ENCODE measurements at regions not wholly inside any gene's neighbourhood (a gene's known extent, or its start where the extent isn't known, plus 50 kb on each side); places are given as distances from the start of the nearest gene placed in this dataset.

- no peak for DNase-seq (ENCODE audit: low read depth)
Observed at GRCh38 chr2:137729305-137729704, 235.0 kb upstream of the HNMT start.

- no peak for DNase-seq (ENCODE audit: low read depth)
Observed at GRCh38 chr2:137737559-137737958, 226.7 kb upstream of the HNMT start.

- no peak for DNase-seq (ENCODE audit: low read depth)
Observed at GRCh38 chr2:137741784-137742362, 222.4 kb upstream of the HNMT start.

- DNase-seq (ENCODE audit: low read depth) = no peak
Observed at GRCh38 chr2:137747509-137747908, 216.8 kb upstream of the HNMT start.

GRCh38 chr2:137748533-137748932 lies 215.7 kb upstream of the HNMT start:
- no peak for DNase-seq (ENCODE audit: low read depth)

- no peak for DNase-seq (ENCODE audit: low read depth)
Observed at GRCh38 chr2:137764646-137765045, 199.6 kb upstream of the HNMT start.

GRCh38 chr2:137769406-137769805 lies 194.9 kb upstream of the HNMT start:
- DNase-seq (ENCODE audit: low read depth) = no peak

GRCh38 chr2:137770166-137770565 lies 194.1 kb upstream of the HNMT start:
- DNase-seq (ENCODE audit: low read depth) = no peak

- no peak for DNase-seq (ENCODE audit: low read depth)
Observed at GRCh38 chr2:137771064-137771463, 193.2 kb upstream of the HNMT start.

- DNase-seq (ENCODE audit: low read depth) = no peak
Observed at GRCh38 chr2:137772451-137772850, 191.8 kb upstream of the HNMT start.

GRCh38 chr2:137775529-137775928 lies 188.7 kb upstream of the HNMT start:
- no peak for DNase-seq (ENCODE audit: low read depth)

- DNase-seq (ENCODE audit: low read depth) = no peak
Observed at GRCh38 chr2:137776697-137777096, 187.6 kb upstream of the HNMT start.

GRCh38 chr2:137797641-137798040 lies 166.6 kb upstream of the HNMT start:
- DNase-seq (ENCODE audit: low read depth) = no peak

GRCh38 chr2:137799600-137799999 lies 164.7 kb upstream of the HNMT start:
- DNase-seq (ENCODE audit: low read depth) = no peak

- DNase-seq (ENCODE audit: low read depth) = no peak
Observed at GRCh38 chr2:137800386-137800785, 163.9 kb upstream of the HNMT start.

- no peak for DNase-seq (ENCODE audit: low read depth)
Observed at GRCh38 chr2:137801228-137801627, 163.0 kb upstream of the HNMT start.

GRCh38 chr2:137802038-137802437 lies 162.2 kb upstream of the HNMT start:
- no peak for DNase-seq (ENCODE audit: low read depth)

- DNase-seq (ENCODE audit: low read depth) = no peak
Observed at GRCh38 chr2:137806068-137806805, 158.0 kb upstream of the HNMT start.

GRCh38 chr2:137809252-137809651 lies 155.0 kb upstream of the HNMT start:
- DNase-seq (ENCODE audit: low read depth) = no peak

GRCh38 chr2:137809837-137810236 lies 154.4 kb upstream of the HNMT start:
- no peak for DNase-seq (ENCODE audit: low read depth)

- DNase-seq (ENCODE audit: low read depth) = no peak
Observed at GRCh38 chr2:137812517-137812916, 151.8 kb upstream of the HNMT start.

- no peak for DNase-seq (ENCODE audit: low read depth)
Observed at GRCh38 chr2:137813176-137813575, 151.1 kb upstream of the HNMT start.

GRCh38 chr2:137817058-137817457 lies 147.2 kb upstream of the HNMT start:
- DNase-seq (ENCODE audit: low read depth) = no peak

GRCh38 chr2:137823196-137823595 lies 141.1 kb upstream of the HNMT start:
- DNase-seq (ENCODE audit: low read depth) = no peak

Measured in fibroblast of the conjunctiva (primary cell).